Upper lobe of left lung (tissue), 4 donors: ENCODE measurements at regions not wholly inside any gene's neighbourhood (a gene's known extent, or its start where the extent isn't known, plus 50 kb on each side); places are given as distances from the start of the nearest gene placed in this dataset.

Source experiments
- EP300 ChIP-seq, 4 donors: sonication (generic); formaldehyde crosslinking; IDR thresholded peaks; one replicate each; pipeline ENCODE4 v1.5.1; 2017; ENCODE audit warnings: antibody characterized with exemption in 4 of 4, control low read depth in 2 of 4
- POLR2A ChIP-seq, 4 donors: fragments of 450-650 bp; IDR thresholded peaks; one replicate each; pipeline ENCODE4 v1.5.1; 2016 to 2017; ENCODE audit warnings: antibody characterized with exemption in 4 of 4, mild to moderate bottlenecking in 2 of 4
- TF ChIP-seq, protein P1 (sequence below), 6 experiments: fragments of 450-650 bp in 4 of 6; fragments of 200-600 bp in 2 of 6; sonication (generic) in 2 of 6; IDR thresholded peaks; one replicate each; pipeline ENCODE4 v1.5.1; 2016 to 2019; ENCODE audit warnings: antibody characterized with exemption in 6 of 6

DNA sequence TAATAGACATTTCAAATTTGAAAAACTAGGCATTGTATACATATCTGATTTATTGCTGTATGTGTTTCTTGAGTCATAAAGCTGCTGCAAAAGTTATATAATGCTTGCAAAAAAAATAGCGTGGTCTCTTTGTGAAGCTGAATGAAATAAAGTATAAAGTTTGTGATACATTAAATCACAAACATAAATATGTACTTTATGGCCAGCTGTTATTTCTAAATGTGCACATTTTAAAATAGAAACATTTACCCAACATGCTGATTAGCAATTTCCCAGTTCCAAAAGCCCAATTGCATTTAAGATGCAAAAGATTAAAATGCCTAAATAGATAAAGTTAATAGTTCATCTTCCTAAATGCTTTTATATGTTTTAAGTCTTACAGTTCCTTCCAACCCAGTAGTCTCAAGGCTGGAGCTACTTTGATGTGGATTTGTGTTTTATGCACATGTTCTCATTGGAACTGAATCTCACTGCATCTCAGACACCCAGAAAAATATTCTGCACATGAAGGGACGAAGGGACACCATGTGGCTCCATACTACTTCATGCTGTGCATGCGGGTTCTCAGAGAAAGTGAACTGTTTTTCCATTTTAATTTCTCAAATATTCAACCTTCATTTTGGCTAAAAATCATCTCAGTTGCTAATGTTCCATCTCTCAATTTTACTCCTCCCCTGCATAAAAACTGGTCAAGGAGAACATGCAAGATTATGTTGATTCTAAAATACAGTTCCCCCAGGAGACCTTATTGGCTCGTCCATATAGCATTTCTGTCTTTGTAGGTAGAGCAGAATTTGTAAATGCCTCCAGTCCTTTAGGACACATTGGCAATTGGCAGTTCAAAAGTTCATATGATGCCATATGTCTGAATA, 304.6 kb downstream of the MTX2 start:
- TF ChIP-seq, protein P1, sequence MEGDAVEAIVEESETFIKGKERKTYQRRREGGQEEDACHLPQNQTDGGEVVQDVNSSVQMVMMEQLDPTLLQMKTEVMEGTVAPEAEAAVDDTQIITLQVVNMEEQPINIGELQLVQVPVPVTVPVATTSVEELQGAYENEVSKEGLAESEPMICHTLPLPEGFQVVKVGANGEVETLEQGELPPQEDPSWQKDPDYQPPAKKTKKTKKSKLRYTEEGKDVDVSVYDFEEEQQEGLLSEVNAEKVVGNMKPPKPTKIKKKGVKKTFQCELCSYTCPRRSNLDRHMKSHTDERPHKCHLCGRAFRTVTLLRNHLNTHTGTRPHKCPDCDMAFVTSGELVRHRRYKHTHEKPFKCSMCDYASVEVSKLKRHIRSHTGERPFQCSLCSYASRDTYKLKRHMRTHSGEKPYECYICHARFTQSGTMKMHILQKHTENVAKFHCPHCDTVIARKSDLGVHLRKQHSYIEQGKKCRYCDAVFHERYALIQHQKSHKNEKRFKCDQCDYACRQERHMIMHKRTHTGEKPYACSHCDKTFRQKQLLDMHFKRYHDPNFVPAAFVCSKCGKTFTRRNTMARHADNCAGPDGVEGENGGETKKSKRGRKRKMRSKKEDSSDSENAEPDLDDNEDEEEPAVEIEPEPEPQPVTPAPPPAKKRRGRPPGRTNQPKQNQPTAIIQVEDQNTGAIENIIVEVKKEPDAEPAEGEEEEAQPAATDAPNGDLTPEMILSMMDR (IDR thresholded peaks at IDR 0.05) = no peak
- no peak for TF ChIP-seq POLR2A (IDR thresholded peaks at IDR 0.05)
- no peak for TF ChIP-seq EP300 (IDR thresholded peaks at IDR 0.05)
